ENCODE measurements at regions not wholly inside any gene's neighbourhood (a gene's known extent, or its start where the extent isn't known, plus 50 kb on each side); places are given as distances from the start of the nearest gene placed in this dataset.

- no peak for TF ChIP-seq POLR2A (IDR thresholded peaks at IDR 0.05)
- TF ChIP-seq, protein P1, sequence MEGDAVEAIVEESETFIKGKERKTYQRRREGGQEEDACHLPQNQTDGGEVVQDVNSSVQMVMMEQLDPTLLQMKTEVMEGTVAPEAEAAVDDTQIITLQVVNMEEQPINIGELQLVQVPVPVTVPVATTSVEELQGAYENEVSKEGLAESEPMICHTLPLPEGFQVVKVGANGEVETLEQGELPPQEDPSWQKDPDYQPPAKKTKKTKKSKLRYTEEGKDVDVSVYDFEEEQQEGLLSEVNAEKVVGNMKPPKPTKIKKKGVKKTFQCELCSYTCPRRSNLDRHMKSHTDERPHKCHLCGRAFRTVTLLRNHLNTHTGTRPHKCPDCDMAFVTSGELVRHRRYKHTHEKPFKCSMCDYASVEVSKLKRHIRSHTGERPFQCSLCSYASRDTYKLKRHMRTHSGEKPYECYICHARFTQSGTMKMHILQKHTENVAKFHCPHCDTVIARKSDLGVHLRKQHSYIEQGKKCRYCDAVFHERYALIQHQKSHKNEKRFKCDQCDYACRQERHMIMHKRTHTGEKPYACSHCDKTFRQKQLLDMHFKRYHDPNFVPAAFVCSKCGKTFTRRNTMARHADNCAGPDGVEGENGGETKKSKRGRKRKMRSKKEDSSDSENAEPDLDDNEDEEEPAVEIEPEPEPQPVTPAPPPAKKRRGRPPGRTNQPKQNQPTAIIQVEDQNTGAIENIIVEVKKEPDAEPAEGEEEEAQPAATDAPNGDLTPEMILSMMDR (IDR thresholded peaks at IDR 0.05): no peak
- 45 to 47% methylated on average over 15 to 16 of the region's 16 CpGs for WGBS, 2 donors
- Histone ChIP-seq H3K27ac (no peak overlapping the region), H3K4me3 (no peak overlapping the region), H3K4me1 (no peaks in the 10 kb centered on the region), H3K27me3 (no peaks in the 10 kb centered on the region), H3K9me3 (no peaks in the 10 kb centered on the region), H3K36me3 (ENCODE audit: low read depth, missing control alignments) (no peaks in the 10 kb centered on the region)
- intact Hi-C loops (cut with DNase I; ENCODE audit: low total_unique reads): no loop called here
- no peak for DNase-seq
Observed at GRCh38 chr4:84324303-84325245, 174.5 kb downstream of the NKX6-1 start.

GRCh38 chr4:84319124-84319523 is 180.0 kb downstream of the NKX6-1 start:
- TF ChIP-seq, protein P1 (IDR thresholded peaks at IDR 0.05): no peak
- no peak for TF ChIP-seq POLR2A (IDR thresholded peaks at IDR 0.05)
- WGBS, 2 donors: 74 to 83% methylated on average over 4 of the region's 4 CpGs
- no peak for DNase-seq
- intact Hi-C loops (cut with DNase I; ENCODE audit: low total_unique reads): no loop called here
- Histone ChIP-seq H3K36me3 (ENCODE audit: low read depth, missing control alignments) (no peaks in the 10 kb centered on the region), H3K27ac (no peak overlapping the region), H3K4me3 (no peak overlapping the region), H3K4me1 (no peaks in the 10 kb centered on the region), H3K9me3 (no peaks in the 10 kb centered on the region), H3K27me3 (no peaks in the 10 kb centered on the region)

GRCh38 chr4:84317513-84317912 is 181.6 kb downstream of the NKX6-1 start:
- no peak for DNase-seq
- no peaks in the 10 kb centered on the region for H3K36me3 ChIP-seq (ENCODE audit: low read depth, missing control alignments)
- no peak overlapping the region for H3K4me3 ChIP-seq
- no peak overlapping the region for H3K27ac ChIP-seq
- TF ChIP-seq, protein P1 (IDR thresholded peaks at IDR 0.05): no peak
- no peak for TF ChIP-seq POLR2A (IDR thresholded peaks at IDR 0.05)
- no peaks in the 10 kb centered on the region for H3K9me3 ChIP-seq
- intact Hi-C loops (cut with DNase I; ENCODE audit: low total_unique reads): no loop called here
- no peaks in the 10 kb centered on the region for H3K27me3 ChIP-seq
- H3K4me1 ChIP-seq: no peaks in the 10 kb centered on the region

GRCh38 chr4:84312426-84313012 is 186.6 kb downstream of the NKX6-1 start:
- H3K27me3 ChIP-seq: no peaks in the 10 kb centered on the region
- H3K9me3 ChIP-seq: no peaks in the 10 kb centered on the region
- H3K4me3 ChIP-seq: no peak overlapping the region
- no peak for DNase-seq
- H3K27ac ChIP-seq: no peak overlapping the region
- intact Hi-C loops (cut with DNase I; ENCODE audit: low total_unique reads): no loop called here
- TF ChIP-seq, protein P1 (IDR thresholded peaks at IDR 0.05): no peak
- TF ChIP-seq POLR2A (IDR thresholded peaks at IDR 0.05): no peak
- 82 to 83% methylated on average over 6 of the region's 6 CpGs for WGBS, 2 donors
- no peaks in the 10 kb centered on the region for H3K36me3 ChIP-seq (ENCODE audit: low read depth, missing control alignments)
- no peaks in the 10 kb centered on the region for H3K4me1 ChIP-seq

All from testis (tissue), 2 donors.